ENCODE measurements at regions not wholly inside any gene's neighbourhood (a gene's known extent, or its start where the extent isn't known, plus 50 kb on each side); places are given as distances from the start of the nearest gene placed in this dataset.

DNA sequence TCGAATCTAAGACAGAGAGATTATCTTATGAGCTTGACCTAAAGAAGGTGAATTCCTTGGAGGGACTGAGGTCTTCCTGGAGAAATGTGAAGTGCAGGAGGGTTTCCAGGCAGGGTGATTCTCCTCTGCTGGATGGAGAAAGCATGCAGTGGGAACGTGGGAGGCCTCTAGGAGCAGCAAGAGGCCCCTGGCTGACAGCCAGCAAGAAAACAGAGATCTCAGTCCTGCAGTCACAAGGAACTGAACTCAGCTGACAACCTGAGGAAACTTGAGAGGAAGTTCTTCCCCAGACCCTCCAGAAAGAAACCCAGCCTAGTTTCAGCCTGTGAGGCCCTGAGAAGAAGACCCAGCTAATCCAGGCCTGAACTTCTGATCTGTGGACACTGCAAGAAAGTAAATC lies 345.9 kb downstream of the FAM72C start:
- TF ChIP-seq RAD21 (IDR thresholded peaks at IDR 0.05; ENCODE audit: low read depth), result no peak
- TF ChIP-seq, protein P1, sequence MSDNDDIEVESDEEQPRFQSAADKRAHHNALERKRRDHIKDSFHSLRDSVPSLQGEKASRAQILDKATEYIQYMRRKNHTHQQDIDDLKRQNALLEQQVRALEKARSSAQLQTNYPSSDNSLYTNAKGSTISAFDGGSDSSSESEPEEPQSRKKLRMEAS (IDR thresholded peaks at IDR 0.05), result no peak
- no peak for TF ChIP-seq FOXM1 (IDR thresholded peaks at IDR 0.05; ENCODE audit: borderline replicate concordance, low read depth)
- TF ChIP-seq TCF12 (IDR thresholded peaks at IDR 0.05; ENCODE audit: low read depth), result no peak
- no peak for TF ChIP-seq EP300 (IDR thresholded peaks at IDR 0.05; ENCODE audit: borderline replicate concordance)
- TF ChIP-seq, protein P2, sequence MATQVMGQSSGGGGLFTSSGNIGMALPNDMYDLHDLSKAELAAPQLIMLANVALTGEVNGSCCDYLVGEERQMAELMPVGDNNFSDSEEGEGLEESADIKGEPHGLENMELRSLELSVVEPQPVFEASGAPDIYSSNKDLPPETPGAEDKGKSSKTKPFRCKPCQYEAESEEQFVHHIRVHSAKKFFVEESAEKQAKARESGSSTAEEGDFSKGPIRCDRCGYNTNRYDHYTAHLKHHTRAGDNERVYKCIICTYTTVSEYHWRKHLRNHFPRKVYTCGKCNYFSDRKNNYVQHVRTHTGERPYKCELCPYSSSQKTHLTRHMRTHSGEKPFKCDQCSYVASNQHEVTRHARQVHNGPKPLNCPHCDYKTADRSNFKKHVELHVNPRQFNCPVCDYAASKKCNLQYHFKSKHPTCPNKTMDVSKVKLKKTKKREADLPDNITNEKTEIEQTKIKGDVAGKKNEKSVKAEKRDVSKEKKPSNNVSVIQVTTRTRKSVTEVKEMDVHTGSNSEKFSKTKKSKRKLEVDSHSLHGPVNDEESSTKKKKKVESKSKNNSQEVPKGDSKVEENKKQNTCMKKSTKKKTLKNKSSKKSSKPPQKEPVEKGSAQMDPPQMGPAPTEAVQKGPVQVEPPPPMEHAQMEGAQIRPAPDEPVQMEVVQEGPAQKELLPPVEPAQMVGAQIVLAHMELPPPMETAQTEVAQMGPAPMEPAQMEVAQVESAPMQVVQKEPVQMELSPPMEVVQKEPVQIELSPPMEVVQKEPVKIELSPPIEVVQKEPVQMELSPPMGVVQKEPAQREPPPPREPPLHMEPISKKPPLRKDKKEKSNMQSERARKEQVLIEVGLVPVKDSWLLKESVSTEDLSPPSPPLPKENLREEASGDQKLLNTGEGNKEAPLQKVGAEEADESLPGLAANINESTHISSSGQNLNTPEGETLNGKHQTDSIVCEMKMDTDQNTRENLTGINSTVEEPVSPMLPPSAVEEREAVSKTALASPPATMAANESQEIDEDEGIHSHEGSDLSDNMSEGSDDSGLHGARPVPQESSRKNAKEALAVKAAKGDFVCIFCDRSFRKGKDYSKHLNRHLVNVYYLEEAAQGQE (IDR thresholded peaks at IDR 0.05; ENCODE audit: low read depth), result no peak
- no peak for TF ChIP-seq USF1 (IDR thresholded peaks at IDR 0.05)
- no peak for TF ChIP-seq ZBTB7A (IDR thresholded peaks at IDR 0.05; ENCODE audit: low read depth)
- TF ChIP-seq CREB1 (IDR thresholded peaks at IDR 0.05; ENCODE audit: low read depth), result no peak
- no peak for TF ChIP-seq CEBPB (IDR thresholded peaks at IDR 0.05)
- no peak for TF ChIP-seq EGR1 (IDR thresholded peaks at IDR 0.05)
- no peak for TF ChIP-seq NFIC (IDR thresholded peaks at IDR 0.05)

GRCh38 chr1:143619851-143620250 lies 351.9 kb downstream of the FAM72C start:
- TF ChIP-seq USF1 (IDR thresholded peaks at IDR 0.05), result no peak
- TF ChIP-seq TEAD4 (IDR thresholded peaks at IDR 0.05), result no peak
- TF ChIP-seq YY1 (IDR thresholded peaks at IDR 0.05; ENCODE audit: low read depth), result no peak
- no peak for TF ChIP-seq CREB1 (IDR thresholded peaks at IDR 0.05; ENCODE audit: low read depth)

DNA sequence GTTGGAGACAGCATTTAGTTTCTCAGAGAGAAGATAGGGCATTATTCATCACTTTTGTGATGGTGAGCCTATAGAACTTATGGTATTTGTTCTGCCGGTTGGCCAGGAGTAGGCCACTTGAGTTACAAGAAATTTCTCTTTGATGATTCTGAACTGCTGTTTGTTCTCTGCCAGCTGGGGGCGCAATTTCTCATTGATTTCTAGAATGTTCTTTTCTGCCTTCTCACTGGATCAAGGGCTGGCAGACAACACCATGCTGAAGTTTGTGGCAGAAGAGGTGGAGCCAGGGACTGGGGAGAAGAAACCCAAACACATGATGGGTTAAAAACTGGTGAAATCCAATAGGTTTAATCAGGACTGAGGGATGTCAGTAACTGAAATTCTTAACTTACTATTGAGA lies 360.6 kb downstream of the FAM72C start:
- TF ChIP-seq, protein P1 (IDR thresholded peaks at IDR 0.05), result no peak

GRCh38 chr1:143610196-143610595 lies 361.6 kb downstream of the FAM72C start:
- TF ChIP-seq FOXM1 (IDR thresholded peaks at IDR 0.05; ENCODE audit: borderline replicate concordance, low read depth), result no peak

DNA sequence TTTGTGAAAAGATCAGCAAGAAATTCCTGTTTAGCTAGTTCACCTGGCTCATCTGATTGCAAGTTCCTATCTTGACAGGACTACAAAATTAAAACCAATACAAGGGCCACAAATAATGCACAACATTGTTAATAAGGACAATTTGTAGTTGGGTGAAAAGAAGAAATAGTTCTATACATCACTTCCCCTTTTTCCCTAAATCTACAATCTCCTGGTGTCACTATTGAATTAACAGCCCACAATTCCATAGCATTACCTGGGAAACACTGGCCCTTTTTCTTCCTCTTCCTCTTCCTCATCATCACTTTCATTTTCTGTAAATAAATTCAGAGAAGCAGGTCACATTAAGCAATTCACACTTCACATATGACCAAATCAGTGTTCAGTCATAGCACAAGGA lies 366.9 kb downstream of the FAM72C start:
- TF ChIP-seq USF1 (IDR thresholded peaks at IDR 0.05), result no peak

DNA sequence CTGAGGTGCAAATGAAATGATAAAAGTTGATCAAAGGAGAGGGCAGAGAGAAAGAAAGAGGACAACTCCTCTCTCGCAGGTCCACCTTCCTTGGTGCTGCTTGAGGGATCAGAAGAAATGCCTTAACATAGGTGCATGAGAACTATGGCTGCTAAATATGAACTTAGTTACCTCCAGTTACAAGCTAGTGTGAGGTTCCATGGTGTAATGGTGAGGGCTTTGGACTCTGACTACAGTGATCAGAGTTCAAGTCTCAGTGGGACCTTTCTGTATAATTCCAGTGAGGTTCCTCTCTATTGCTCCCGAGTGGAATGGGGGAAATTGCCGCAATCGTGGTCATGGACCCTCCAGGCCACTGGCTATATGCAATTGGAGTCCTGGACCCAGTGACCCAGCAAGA lies 387.3 kb downstream of the FAM72C start:
- no peak for TF ChIP-seq TEAD4 (IDR thresholded peaks at IDR 0.05)
- TF ChIP-seq, protein P2 (IDR thresholded peaks at IDR 0.05; ENCODE audit: low read depth), result no peak
- no peak for TF ChIP-seq ZBTB7A (IDR thresholded peaks at IDR 0.05; ENCODE audit: low read depth)
- TF ChIP-seq CEBPB (IDR thresholded peaks at IDR 0.05), result no peak
- TF ChIP-seq EP300 (IDR thresholded peaks at IDR 0.05; ENCODE audit: borderline replicate concordance), result no peak
- no peak for TF ChIP-seq FOXM1 (IDR thresholded peaks at IDR 0.05; ENCODE audit: borderline replicate concordance, low read depth)
- TF ChIP-seq TCF12 (IDR thresholded peaks at IDR 0.05; ENCODE audit: low read depth), result no peak
- TF ChIP-seq TAF1 (IDR thresholded peaks at IDR 0.05; ENCODE audit: low read depth), result no peak
- TF ChIP-seq RAD21 (IDR thresholded peaks at IDR 0.05; ENCODE audit: low read depth), result no peak
- TF ChIP-seq YY1 (IDR thresholded peaks at IDR 0.05; ENCODE audit: low read depth), result no peak
- TF ChIP-seq EGR1 (IDR thresholded peaks at IDR 0.05), result no peak
- no peak for TF ChIP-seq USF1 (IDR thresholded peaks at IDR 0.05)
- TF ChIP-seq, protein P1 (IDR thresholded peaks at IDR 0.05), result no peak
- TF ChIP-seq NFIC (IDR thresholded peaks at IDR 0.05), result no peak
- TF ChIP-seq CREB1 (IDR thresholded peaks at IDR 0.05; ENCODE audit: low read depth), result no peak

Data from Ishikawa (cell line).